ENCODE measurements at regions not wholly inside any gene's neighbourhood (a gene's known extent, or its start where the extent isn't known, plus 50 kb on each side); places are given as distances from the start of the nearest gene placed in this dataset.
"Not testable (repeated sequence)": the region's sequence is repeated elsewhere in the genome, so short reads cannot be mapped to it uniquely, and the experiment has no call there.

DNA sequence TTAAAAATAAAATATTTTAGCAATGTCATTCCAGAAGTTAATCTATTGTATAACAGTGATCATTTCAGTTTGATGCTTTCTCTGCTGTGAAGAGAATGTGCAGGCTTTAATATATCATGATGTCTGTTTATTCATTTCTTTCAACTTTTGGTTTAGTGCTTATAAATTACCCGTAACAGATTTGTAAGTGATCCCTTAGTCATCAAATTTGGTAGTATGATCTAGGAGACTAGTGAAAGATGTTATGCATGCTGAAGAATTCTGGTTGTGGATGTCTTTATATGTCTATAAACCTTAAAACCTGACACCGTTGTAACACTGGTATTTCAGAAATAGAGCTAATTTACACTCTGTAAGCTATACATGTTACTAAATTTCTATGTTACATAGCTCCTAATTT, 260.4 kb downstream of the CPS1 start:
- no peak overlapping the region for H3K4me3 Mint-ChIP-seq
- DNase-seq: no peak
- no peaks in the 10 kb centered on the region for H3K4me1 Mint-ChIP-seq
- H3K27ac Mint-ChIP-seq: no peak overlapping the region
- H3K9me3 Mint-ChIP-seq: peaks cover 4 to 25% (median 10%) of the 10 kb centered on the region in 6 donors
- no peaks in the 10 kb centered on the region for H3K36me3 Mint-ChIP-seq
- H3K27me3 Mint-ChIP-seq (ENCODE audit: low read depth in 3 of 3): peaks cover 0 to 1% (median 0%) of the 10 kb centered on the region in 3 donors

DNA sequence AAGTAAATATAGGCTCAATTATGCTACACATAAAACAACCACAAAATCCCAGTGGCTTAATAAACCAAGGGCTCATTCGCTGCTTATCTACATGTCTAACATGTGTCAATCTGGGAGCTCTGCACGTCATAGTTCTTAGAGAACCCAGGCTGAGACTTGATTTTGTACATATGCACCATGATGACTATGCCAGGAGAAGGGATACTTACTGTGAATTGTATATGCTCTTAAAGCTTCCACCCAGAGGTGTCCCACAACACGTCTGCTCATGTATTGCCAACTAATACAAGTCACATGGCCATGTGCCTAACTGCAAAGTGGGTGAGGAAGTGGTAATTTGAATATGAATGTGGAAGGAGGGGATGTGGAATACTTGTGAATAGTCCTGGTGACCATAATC, 262.1 kb downstream of the CPS1 start:
- Mint-ChIP-seq H3K36me3 (no peaks in the 10 kb centered on the region), H3K9me3 (peaks cover 1 to 19% (median 9%) of the 10 kb centered on the region in 6 donors), H3K27me3 (ENCODE audit: low read depth in 3 of 3) (peaks cover 0 to 1% (median 0%) of the 10 kb centered on the region in 3 donors), H3K4me1 (no peaks in the 10 kb centered on the region), H3K27ac (no peak overlapping the region), H3K4me3 (no peak overlapping the region)
- no peak for DNase-seq

DNA sequence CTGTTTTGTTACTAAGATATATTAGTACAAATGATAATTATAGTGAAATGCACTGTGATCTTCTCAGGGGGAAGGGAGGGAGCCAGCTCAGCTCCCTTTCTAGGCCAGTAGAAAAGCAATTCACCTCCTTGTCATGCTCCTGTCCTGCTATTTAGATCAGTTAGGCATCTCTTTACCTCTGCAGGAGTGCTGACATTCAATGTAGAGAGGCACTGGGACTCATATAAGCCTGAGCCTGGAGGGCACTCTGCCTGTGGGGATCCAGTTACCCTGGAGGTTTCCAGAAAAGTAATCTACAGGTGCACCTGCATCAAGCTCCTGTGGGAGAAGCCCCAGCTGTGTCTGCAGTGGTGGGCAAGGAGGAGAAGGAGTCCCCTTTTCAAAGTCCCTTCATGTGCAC, 277.0 kb downstream of the CPS1 start:
- no peak overlapping the region for H3K4me3 Mint-ChIP-seq

DNA sequence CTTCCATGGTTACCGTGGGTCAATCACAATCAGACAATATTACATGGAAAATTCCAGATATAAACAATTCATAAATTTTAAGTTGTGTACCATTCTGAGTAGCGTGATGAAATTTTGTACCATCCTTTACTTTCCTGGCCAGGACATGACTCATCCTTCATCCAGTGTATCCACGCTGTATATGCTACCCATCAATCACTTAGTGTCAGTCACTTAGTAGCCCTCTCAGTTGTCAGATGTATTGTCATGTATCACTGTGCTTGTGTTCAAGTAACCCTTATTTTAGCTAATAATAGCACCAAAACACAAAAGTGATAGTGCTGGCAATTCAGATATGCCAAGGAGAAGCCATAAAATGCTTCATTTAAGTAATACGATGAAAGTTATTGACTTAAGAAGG, 282.6 kb downstream of the CPS1 start:
- no peak overlapping the region for H3K27ac Mint-ChIP-seq
- no peaks in the 10 kb centered on the region for H3K27me3 Mint-ChIP-seq (ENCODE audit: low read depth in 3 of 3)

More for the DNA sequence above, 277.0 kb downstream of the CPS1 start:
- Mint-ChIP-seq H3K27me3 (ENCODE audit: low read depth in 3 of 3) (peaks cover 0 to 2% (median 0%) of the 10 kb centered on the region in 3 donors), H3K36me3 (no peaks in the 10 kb centered on the region), H3K9me3 (peaks cover 8 to 38% (median 13%) of the 10 kb centered on the region in 6 donors), H3K4me1 (no peaks in the 10 kb centered on the region), H3K27ac (no peak overlapping the region)
- DNase-seq: no peak

DNA sequence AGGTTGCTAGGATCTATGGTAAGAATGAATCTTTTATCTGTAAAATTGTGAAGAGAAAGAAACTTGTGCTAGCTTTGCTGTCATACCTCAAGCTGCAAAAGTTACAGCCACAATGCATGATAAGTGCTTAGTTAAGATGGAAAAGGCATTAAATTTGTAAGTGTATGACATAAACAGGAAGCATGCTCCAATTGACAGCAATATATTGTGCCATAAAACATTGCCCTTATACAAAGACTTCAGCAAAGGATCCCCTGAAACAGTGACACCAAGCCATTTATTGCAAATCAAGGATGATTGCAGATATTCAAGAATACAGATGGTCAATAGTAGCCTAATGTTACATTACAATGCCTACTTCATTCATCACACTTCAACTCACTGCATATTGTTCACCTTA, 283.1 kb downstream of the CPS1 start:
- no peaks in the 10 kb centered on the region for H3K4me1 Mint-ChIP-seq
- DNase-seq: no peak
- H3K4me3 Mint-ChIP-seq: no peak overlapping the region
- no peaks in the 10 kb centered on the region for H3K27me3 Mint-ChIP-seq (ENCODE audit: low read depth in 3 of 3)
- peaks cover 3 to 17% (median 5%) of the 10 kb centered on the region in 6 donors for H3K9me3 Mint-ChIP-seq
- H3K27ac Mint-ChIP-seq: no peak overlapping the region
- H3K36me3 Mint-ChIP-seq: no peaks in the 10 kb centered on the region

More for the DNA sequence above, 282.6 kb downstream of the CPS1 start:
- Mint-ChIP-seq H3K9me3 (peaks cover 3 to 18% (median 6%) of the 10 kb centered on the region in 6 donors), H3K36me3 (no peaks in the 10 kb centered on the region), H3K4me3 (no peak overlapping the region), H3K4me1 (no peaks in the 10 kb centered on the region)
- DNase-seq: no peak

DNA sequence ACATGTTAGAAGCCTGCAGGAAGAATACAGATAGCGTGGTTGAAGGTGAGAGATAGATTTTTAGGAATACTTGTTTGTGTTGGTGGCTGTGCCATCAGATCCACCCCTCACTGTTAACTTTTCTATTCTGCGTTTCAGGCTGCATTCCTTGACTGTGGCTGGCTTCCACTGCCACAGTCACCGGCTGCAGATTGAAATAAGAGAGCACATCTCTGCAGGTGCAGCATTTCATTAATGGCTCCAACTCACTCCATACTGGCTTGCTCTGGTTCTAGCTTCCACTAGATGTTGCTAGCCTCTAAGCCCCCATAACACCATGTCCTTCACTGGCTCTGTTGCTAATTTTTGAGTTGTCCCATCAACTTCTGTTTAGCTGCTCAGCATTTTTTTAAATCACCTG, 286.5 kb downstream of the CPS1 start:
- Mint-ChIP-seq H3K4me3 (no peak overlapping the region), H3K27ac (no peak overlapping the region), H3K36me3 (no peaks in the 10 kb centered on the region), H3K9me3 (peaks cover 0 to 14% (median 6%) of the 10 kb centered on the region in 6 donors), H3K27me3 (ENCODE audit: low read depth in 3 of 3) (no peaks in the 10 kb centered on the region), H3K4me1 (no peaks in the 10 kb centered on the region)
- no peak for DNase-seq

DNA sequence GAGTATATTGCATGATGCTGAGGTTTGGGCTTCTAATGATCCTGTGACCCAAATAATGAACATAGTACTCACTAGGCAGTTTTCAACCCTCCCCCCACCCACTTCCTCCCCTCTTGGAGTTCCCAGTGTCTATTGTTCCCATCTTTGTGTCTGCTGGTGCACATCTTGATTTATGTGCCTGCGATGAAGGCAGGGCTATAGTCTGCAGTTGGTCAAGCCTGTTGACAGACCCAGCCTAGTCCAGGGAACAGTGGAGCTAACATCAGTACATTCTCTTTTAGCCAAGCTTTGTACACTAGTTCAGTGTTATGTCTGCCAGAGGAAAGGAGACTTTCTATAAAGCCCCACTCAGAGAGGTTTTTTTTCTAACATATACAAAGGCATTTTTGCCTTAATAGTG, 287.6 kb downstream of the CPS1 start:
- H3K9me3 Mint-ChIP-seq: peaks cover 3 to 21% (median 7%) of the 10 kb centered on the region in 6 donors
- H3K4me3 Mint-ChIP-seq: no peak overlapping the region
- no peaks in the 10 kb centered on the region for H3K27me3 Mint-ChIP-seq (ENCODE audit: low read depth in 3 of 3)
- no peaks in the 10 kb centered on the region for H3K36me3 Mint-ChIP-seq
- no peak overlapping the region for H3K27ac Mint-ChIP-seq
- H3K4me1 Mint-ChIP-seq: no peaks in the 10 kb centered on the region
- no peak for DNase-seq

DNA sequence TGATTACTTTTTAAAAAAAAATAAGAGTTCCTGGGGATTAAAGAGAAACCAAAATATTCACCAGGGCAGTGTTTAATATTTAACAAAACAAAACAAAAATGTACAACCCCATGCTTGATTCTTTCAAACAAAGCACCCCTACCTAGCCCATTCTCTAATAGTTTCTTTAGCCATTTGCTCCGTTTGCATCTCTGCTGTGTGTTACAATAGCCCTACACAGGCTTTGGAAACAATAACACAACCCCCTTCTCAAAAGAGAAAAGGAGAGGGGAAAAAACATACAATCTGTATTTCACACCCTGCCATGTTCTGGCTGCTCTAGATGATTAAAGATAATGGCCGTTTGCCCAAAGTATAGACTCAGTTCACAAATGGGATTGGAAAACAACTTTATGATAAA, 302.9 kb downstream of the CPS1 start:
- H3K27me3 Mint-ChIP-seq (ENCODE audit: low read depth in 3 of 3): no peaks in the 10 kb centered on the region
- no peak overlapping the region for H3K27ac Mint-ChIP-seq
- DNase-seq: no peak
- H3K36me3 Mint-ChIP-seq: no peaks in the 10 kb centered on the region
- H3K4me1 Mint-ChIP-seq: no peaks in the 10 kb centered on the region
- H3K4me3 Mint-ChIP-seq: no peak overlapping the region
- peaks cover 4 to 18% (median 7%) of the 10 kb centered on the region in 6 donors for H3K9me3 Mint-ChIP-seq

DNA sequence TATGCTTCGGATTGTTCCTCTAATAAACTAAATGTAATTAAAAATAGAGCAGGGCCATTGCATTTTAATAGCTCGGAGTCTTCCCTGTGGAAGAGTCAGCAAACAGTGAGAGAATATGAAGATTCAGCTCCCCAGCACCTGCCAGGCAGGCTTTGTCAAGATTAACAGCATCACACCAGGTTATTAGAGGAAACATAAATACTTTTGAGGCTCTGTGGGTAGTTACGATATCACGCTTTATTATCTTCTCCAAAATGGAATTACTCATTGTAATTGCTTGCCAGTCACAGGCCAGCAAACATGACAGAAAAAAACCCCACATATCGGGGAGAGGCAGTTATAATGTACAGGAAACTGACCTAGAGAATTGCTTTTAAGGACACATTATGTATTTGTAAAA, 303.9 kb downstream of the CPS1 start:
- no peak for DNase-seq
- Mint-ChIP-seq H3K36me3 (no peaks in the 10 kb centered on the region), H3K27ac (no peak overlapping the region), H3K4me3 (no peak overlapping the region), H3K9me3 (peaks cover under 1 to 16% (median 8%) of the 10 kb centered on the region in 6 donors), H3K4me1 (no peaks in the 10 kb centered on the region), H3K27me3 (ENCODE audit: low read depth in 3 of 3) (no peaks in the 10 kb centered on the region)

DNA sequence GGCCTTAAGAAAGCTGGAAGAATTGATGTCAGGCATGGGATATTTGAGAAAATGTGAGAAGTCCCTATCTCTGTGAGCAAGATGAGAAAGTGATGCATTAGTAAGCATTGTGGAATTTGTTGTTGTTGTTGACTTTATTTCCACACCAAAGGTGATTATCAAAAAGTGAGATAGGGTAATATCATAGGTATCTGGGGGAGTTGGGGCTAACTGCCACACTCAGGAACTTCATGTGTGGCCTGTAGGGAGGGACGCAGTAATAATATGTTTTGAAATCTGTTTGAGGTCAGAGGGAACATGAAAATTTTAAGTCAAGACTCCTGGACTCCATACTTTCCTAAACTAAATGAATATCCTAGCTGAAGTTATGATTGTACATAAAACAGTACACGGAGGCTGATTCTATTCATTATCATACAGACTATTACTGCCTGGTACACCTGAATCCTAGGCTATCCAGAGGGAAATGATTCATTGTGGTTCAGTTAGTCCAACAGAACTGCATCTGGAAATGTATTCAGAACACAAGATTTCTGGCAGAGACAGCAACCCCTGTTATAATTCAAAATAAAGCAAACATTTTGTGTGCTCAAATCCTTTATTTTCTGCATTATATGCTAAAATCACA, 304.8 kb downstream of the CPS1 start:
- Mint-ChIP-seq H3K4me1 (no peaks in the 10 kb centered on the region), H3K36me3 (no peaks in the 10 kb centered on the region), H3K9me3 (peaks cover under 1 to 20% (median 9%) of the 10 kb centered on the region in 6 donors), H3K27ac (no peak overlapping the region), H3K4me3 (no peak overlapping the region), H3K27me3 (ENCODE audit: low read depth in 3 of 3) (no peaks in the 10 kb centered on the region)
- no peak for DNase-seq

DNA sequence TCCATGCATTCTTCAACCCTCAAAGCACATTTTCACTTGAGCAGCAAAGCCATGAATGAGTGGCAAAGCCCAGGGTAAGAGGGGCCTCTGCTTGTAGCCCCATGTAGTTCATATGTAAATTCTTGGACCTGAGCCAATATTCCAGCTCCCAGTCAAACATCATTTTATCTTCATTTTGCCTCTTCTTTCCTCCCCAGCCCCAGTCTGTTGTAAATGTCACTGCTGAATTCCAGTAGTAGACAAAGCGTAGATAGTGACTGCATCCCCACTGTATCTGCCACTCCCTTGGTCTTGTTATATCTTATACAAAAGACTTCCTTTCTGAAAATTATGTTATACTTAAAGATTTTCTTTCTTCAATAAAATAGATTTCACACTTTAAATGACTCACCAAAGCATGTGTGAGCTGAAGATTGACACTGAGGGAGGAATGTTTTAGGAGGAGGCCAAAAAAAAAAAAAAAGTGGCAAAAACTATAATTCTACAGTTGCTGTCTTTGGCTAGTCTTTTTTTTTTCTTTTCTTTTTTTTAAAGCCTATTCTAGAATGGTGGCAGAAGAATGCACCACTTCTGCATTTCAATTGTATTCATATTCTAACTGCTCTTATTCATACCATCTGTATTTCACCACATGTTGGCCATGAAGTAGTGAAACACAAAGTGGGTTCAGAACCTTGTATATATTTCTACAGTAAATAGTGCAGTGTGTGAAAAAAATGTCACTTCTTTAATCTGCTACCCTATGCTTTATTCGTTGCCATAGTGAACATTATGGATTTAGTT, 306.1 kb downstream of the CPS1 start:
- no peaks in the 10 kb centered on the region for H3K4me1 Mint-ChIP-seq
- peaks cover 4 to 27% (median 17%) of the 10 kb centered on the region in 6 donors for H3K9me3 Mint-ChIP-seq
- H3K4me3 Mint-ChIP-seq: no peak overlapping the region
- no peaks in the 10 kb centered on the region for H3K36me3 Mint-ChIP-seq
- DNase-seq: no peak
- no peak overlapping the region for H3K27ac Mint-ChIP-seq
- H3K27me3 Mint-ChIP-seq (ENCODE audit: low read depth in 3 of 3): no peaks in the 10 kb centered on the region

DNA sequence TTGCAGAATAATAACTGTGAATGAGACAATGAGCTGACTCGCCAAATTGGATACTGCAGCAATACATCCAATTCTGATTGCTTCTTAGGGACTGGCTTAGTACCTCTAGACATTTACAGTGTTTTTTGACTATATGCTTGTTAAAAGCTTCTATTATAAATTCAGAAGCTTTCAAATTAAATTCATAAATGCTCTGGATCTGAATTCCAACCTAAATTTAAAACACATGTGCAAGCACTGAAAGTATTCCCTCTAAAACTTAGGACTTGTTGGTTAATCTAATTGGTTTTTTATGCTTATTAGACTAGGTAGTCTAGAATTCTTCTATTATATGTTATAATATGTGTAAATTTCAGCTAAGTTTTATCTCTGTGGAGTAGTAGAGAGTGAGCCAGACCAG, 306.9 kb downstream of the CPS1 start:
- Mint-ChIP-seq H3K27me3 (ENCODE audit: low read depth in 3 of 3) (no peaks in the 10 kb centered on the region), H3K27ac (no peak overlapping the region), H3K4me3 (no peak overlapping the region), H3K36me3 (no peaks in the 10 kb centered on the region), H3K4me1 (no peaks in the 10 kb centered on the region), H3K9me3 (peaks cover 4 to 27% (median 18%) of the 10 kb centered on the region in 6 donors)
- no peak for DNase-seq

DNA sequence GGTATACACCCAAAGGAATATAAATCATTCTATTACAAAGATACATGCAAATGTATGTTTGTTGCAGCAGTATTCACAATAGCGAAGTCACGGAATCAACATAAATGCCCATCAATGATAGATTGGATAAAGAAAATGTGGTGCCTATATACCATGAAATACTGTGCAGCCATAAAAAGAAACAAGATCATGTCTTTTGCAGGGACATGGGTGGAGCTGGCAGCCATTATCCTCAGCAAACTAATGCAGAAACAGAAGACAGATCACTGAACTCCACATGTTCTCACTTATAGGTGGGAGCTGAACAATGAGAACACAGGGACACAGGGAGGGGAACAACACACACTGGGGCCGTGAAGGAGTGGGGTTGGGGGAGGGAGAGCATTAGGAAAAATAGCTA, 315.2 kb downstream of the CPS1 start:
- not testable (repeated sequence) for H3K4me1 Mint-ChIP-seq; H3K27me3 Mint-ChIP-seq (ENCODE audit: low read depth in 3 of 3); H3K4me3 Mint-ChIP-seq; DNase-seq; H3K36me3 Mint-ChIP-seq; H3K27ac Mint-ChIP-seq
- peaks cover 4 to 46% (median 20%) of the 10 kb centered on the region in 6 donors for H3K9me3 Mint-ChIP-seq

DNA sequence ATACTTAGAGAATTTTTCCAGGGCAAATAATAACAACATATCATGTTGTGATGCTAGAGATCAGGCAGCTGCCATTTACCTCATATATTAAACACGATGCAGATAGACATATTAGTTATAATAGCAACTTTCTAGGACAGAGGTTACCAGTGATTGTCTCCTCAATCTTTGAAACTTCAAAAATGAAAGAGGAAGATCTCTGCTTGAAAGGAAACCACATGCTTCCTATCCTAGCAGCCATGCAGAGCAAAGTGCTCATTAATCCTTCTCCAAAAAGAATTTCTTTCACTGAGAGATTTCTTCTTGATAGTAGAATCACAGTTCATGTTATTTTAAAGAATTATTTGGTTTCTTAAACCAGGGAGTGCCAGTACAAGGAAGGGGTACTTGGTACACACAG, 317.2 kb downstream of the CPS1 start:
- Mint-ChIP-seq H3K4me3 (no peak overlapping the region), H3K36me3 (no peaks in the 10 kb centered on the region), H3K9me3 (peaks cover 6 to 26% (median 11%) of the 10 kb centered on the region in 6 donors), H3K27ac (no peak overlapping the region), H3K27me3 (ENCODE audit: low read depth in 3 of 3) (peaks cover 0 to 8% (median 3%) of the 10 kb centered on the region in 3 donors), H3K4me1 (no peaks in the 10 kb centered on the region)
- no peak for DNase-seq

All from immature natural killer cell (primary cell).